Neutrophil (primary cell): ENCODE measurements at regions not wholly inside any gene's neighbourhood (a gene's known extent, or its start where the extent isn't known, plus 50 kb on each side); places are given as distances from the start of the nearest gene placed in this dataset.

Source experiments
- H3K27ac ChIP-seq: fragments of 200-600 bp; sonication (generic); 2 replicates; pipeline ENCODE4 v1.5.1; 2016; ENCODE audit warnings: mild to moderate bottlenecking, moderate library complexity
- H3K27me3 ChIP-seq: fragments of 200-600 bp; sonication (generic); 2 replicates; pipeline ENCODE4 v1.6.0; 2016; ENCODE audit warnings: mild to moderate bottlenecking
- H3K36me3 ChIP-seq: fragments of 200-600 bp; sonication (generic); 2 replicates; pipeline ENCODE4 v1.5.1; 2017
- H3K4me1 ChIP-seq, 2 experiments: fragments of 200-600 bp in 1 of 2; sonication (generic) in 1 of 2; 1 replicate in 1 of 2; 2 replicates in 1 of 2; pipeline versions ENCODE4 v1.5.1 to v1.6.1; 2013 to 2016; ENCODE audit warnings: low read depth in 1 of 2, low read length in 1 of 2, mild to moderate bottlenecking in 1 of 2, moderate library complexity in 1 of 2; ENCODE audit not compliant: control insufficient read depth in 1 of 2, insufficient read depth in 1 of 2
- H3K4me3 ChIP-seq, 2 experiments: fragments of 200-600 bp in 1 of 2; sonication (generic) in 1 of 2; 1 replicate in 1 of 2; 2 replicates in 1 of 2; pipeline ENCODE4 v1.5.1; 2013 to 2016; ENCODE audit warnings: low read depth in 1 of 2, low read length in 1 of 2, mild to moderate bottlenecking in 1 of 2, moderate library complexity in 1 of 2
- H3K9me3 ChIP-seq: fragments of 200-600 bp; sonication (generic); 2 replicates; pipeline ENCODE4 v1.5.1; 2016
- TF ChIP-seq, protein P1 (sequence below): fragments of 200-600 bp; sonication (generic); IDR thresholded peaks from 2 replicates; pipeline ENCODE4 v1.5.1; 2016; ENCODE audit warnings: antibody characterized with exemption

DNA sequence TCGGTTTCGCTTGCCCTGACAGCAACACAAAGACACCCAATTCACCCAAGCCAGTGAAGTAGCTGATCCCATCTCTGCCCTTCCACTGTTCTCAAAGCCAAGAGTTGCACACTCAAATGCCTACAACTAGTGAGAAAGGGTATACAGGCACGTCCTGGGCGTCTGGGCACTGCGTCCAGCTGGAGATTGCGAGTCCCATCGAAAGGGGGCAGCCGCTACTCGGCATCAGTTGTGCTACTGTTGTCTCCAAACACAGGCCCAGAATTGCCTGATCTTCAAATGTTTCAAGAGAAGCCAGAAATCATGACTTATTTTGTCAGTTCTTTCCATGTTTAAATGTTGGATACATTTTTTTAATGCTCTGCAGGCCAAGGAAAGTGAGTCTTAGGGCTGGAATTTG is 487.8 kb downstream of the BCOR start:
- no peak overlapping the region for H3K27ac ChIP-seq
- TF ChIP-seq, protein P1, sequence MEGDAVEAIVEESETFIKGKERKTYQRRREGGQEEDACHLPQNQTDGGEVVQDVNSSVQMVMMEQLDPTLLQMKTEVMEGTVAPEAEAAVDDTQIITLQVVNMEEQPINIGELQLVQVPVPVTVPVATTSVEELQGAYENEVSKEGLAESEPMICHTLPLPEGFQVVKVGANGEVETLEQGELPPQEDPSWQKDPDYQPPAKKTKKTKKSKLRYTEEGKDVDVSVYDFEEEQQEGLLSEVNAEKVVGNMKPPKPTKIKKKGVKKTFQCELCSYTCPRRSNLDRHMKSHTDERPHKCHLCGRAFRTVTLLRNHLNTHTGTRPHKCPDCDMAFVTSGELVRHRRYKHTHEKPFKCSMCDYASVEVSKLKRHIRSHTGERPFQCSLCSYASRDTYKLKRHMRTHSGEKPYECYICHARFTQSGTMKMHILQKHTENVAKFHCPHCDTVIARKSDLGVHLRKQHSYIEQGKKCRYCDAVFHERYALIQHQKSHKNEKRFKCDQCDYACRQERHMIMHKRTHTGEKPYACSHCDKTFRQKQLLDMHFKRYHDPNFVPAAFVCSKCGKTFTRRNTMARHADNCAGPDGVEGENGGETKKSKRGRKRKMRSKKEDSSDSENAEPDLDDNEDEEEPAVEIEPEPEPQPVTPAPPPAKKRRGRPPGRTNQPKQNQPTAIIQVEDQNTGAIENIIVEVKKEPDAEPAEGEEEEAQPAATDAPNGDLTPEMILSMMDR, result no peak

DNA sequence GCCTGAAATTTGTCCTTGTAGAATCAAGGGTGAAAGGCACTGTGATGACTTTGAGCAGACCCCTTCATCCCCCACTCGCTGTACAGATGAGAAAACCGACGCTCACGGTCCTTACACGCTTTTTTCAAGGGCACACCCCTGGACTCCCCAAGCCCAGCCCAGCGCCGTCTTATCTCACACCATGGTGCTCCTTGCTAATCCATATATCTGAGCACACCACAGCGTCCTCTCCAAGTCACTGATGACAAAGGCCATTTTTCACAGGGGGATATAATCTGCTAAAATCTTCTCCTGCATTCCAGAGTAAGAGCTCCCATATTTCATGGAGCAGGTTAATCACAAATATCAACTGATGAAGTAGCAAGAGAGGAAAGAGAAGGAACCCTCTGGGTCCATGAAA is 486.3 kb downstream of the BCOR start:
- TF ChIP-seq, protein P1, result no peak
- Histone ChIP-seq H3K4me1 (no peaks in the 10 kb centered on the region), H3K27ac (no peak overlapping the region), H3K4me3 (no peak overlapping the region), H3K36me3 (no peaks in the 10 kb centered on the region), H3K9me3 (no peaks in the 10 kb centered on the region), H3K27me3 (peaks cover 48% of the 10 kb centered on the region)

More for the DNA sequence above, 487.8 kb downstream of the BCOR start:
- Histone ChIP-seq H3K36me3 (no peaks in the 10 kb centered on the region), H3K27me3 (peaks cover 32% of the 10 kb centered on the region), H3K9me3 (no peaks in the 10 kb centered on the region), H3K4me1 (no peaks in the 10 kb centered on the region), H3K4me3 (no peak overlapping the region)

DNA sequence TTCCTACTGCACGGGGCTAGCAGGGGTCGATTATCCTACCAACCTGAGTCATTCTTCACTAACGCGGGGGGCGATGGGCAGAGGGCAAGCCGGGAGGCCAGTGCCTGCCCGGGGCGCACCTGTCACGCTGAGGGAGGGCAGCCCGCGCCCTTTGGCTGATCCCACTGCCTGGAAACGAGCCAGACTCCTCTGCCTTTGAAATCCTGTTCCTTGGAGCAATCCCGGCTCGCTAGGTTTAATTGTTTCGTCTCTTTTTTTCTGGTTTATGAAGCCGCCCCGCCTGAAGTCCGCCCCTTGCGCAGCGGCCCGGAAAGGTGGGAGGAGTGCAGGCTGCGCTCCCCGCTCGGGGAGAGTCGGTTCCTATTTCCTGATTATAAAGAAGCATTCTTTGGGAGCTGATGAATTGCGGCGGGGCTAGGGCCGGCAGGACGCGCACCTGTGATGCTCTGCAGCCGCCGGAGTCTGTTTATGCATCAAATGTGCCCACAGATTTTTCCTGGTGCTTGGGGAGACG is 484.2 kb downstream of the BCOR start:
- TF ChIP-seq, protein P1, result no peak
- H3K4me1 ChIP-seq, result no peaks in the 10 kb centered on the region
- no peaks in the 10 kb centered on the region for H3K9me3 ChIP-seq
- no peak overlapping the region for H3K27ac ChIP-seq
- H3K27me3 ChIP-seq, result peaks cover 50% of the 10 kb centered on the region
- H3K36me3 ChIP-seq, result no peaks in the 10 kb centered on the region
- no peak overlapping the region for H3K4me3 ChIP-seq

DNA sequence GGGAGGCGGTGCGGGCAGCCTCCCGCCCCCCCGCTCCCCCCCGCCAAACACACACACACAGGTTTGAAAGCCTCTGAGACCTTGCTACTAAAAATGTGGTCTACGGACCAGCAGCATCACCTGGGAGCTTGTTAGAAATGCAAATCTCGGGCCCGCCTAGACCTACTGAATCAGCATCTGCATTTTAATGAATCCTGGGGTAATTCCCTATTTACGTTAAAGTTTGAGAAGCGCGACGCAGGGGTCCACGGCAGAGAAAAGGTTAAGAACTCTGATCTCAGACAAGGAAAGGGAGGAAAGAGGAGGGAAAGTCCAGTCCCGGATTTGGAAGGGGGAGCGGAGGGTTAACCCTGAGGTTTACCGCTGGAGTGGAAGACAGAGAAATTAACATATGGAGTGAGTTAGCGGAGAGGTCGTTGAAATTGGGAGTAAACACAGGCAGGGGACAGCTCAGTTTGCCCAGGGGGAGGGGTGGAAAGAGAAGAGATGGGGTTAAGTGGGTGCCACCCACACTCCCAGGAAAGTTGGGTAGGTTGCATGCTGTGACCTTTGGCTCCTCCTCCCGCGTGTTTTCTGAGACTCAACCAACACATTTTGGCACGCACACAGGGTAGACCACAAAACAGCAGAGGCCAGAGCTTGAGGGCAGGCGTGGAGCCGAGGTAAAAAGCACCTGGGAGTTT is 483.6 kb downstream of the BCOR start:
- Histone ChIP-seq H3K9me3 (no peaks in the 10 kb centered on the region), H3K4me1 (no peaks in the 10 kb centered on the region), H3K36me3 (no peaks in the 10 kb centered on the region), H3K4me3 (no peak overlapping the region), H3K27me3 (peaks cover 50% of the 10 kb centered on the region), H3K27ac (no peak overlapping the region)
- TF ChIP-seq, protein P1, result no peak

DNA sequence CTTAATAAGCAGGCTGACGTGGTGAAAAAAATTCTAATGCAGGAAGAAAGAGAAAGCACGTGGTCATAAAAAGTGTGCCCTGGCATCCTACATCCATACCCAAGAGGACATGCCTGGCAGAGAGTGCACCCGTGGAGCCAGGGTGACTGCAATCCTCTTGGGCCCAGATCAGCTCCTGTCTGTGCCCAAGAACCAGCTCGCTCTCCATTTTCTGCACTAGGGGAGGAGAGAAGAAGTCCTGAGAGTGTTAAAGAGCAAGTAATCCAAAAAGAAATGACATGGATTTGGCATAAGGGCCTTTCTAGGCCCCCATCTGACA is 483.1 kb downstream of the BCOR start:
- TF ChIP-seq, protein P1, result no peak
- H3K27ac ChIP-seq, result no peak overlapping the region
- H3K4me3 ChIP-seq, result no peak overlapping the region
- peaks cover 50% of the 10 kb centered on the region for H3K27me3 ChIP-seq
- no peaks in the 10 kb centered on the region for H3K4me1 ChIP-seq
- no peaks in the 10 kb centered on the region for H3K9me3 ChIP-seq
- no peaks in the 10 kb centered on the region for H3K36me3 ChIP-seq
